H1 (cell line): ENCODE measurements at regions not wholly inside any gene's neighbourhood (a gene's known extent, or its start where the extent isn't known, plus 50 kb on each side); places are given as distances from the start of the nearest gene placed in this dataset.

ENCODE experiments used
- CTCF ChIA-PET: fragments of 300-600 bp; sonication (Branson Sonifier 250); formaldehyde crosslinking; loops from one replicate; lab custom pipeline; 2021; ENCODE audit not compliant: partially characterized antibody; lab: Charles Lee
- POLR2A ChIA-PET: fragments of 300-600 bp; sonication (Branson Sonifier 250); formaldehyde crosslinking; loops from one replicate; lab custom pipeline; 2021; ENCODE audit warnings: inconsistent platforms; ENCODE audit not compliant: partially characterized antibody; lab: Charles Lee
- DNase-seq, 2 experiments: peaks; one replicate each; pipeline versions ENCODE4 v3.0.0 to v3.0.0-alpha.2; 2010 to 2022; ENCODE audit warnings: low spot score in 2 of 2, low read depth in 1 of 2, mixed read lengths in 1 of 2
- FAIRE-seq: peaks from 2 replicates; lab custom pipeline; 2011; peaks lifted over from hg19 to GRCh38; lab: Jason Lieb, UNC
- H2AFZ ChIP-seq: 2 replicates; pipeline ENCODE4 v1.8.1; 2012; ENCODE audit warnings: low read length, inconsistent platforms
- H2AK5ac ChIP-seq: 2 replicates; pipeline ENCODE4 v1.6.1; 2013; ENCODE audit warnings: low read depth, low read length
- H2BK120ac ChIP-seq: replicated peaks from 2 replicates; pipeline ENCODE3; 2013; ENCODE audit warnings: low read depth, low read length, inconsistent platforms
- H2BK12ac ChIP-seq: 2 replicates; pipeline ENCODE4 v1.6.1; 2013; ENCODE audit warnings: low read depth, low read length
- H2BK15ac ChIP-seq: 2 replicates; pipeline ENCODE4 v1.6.1; 2013; ENCODE audit warnings: low read length
- H2BK20ac ChIP-seq: 2 replicates; pipeline ENCODE4 v1.6.1; 2013; ENCODE audit warnings: low read length
- H2BK5ac ChIP-seq: 2 replicates; pipeline ENCODE4 v1.6.1; 2013; ENCODE audit warnings: low read depth, low read length
- H3K14ac ChIP-seq: 2 replicates; pipeline ENCODE4 v1.6.1; 2013; ENCODE audit warnings: inconsistent platforms; ENCODE audit not compliant: insufficient read length
- H3K18ac ChIP-seq: 2 replicates; pipeline ENCODE4 v1.6.1; 2013; ENCODE audit warnings: low read length; ENCODE audit errors: extremely low read depth
- H3K23ac ChIP-seq: 2 replicates; pipeline ENCODE4 v1.6.1; 2013; ENCODE audit warnings: inconsistent platforms; ENCODE audit not compliant: insufficient read length
- H3K23me2 ChIP-seq: 2 replicates; pipeline ENCODE4 v1.6.1; 2013; ENCODE audit warnings: low read depth, low read length
- H3K27ac ChIP-seq: 2 replicates; pipeline ENCODE4 v1.6.1; 2011; ENCODE audit warnings: low read depth, low read length, inconsistent platforms
- H3K27me3 ChIP-seq, 4 experiments: replicated peaks in 1 of 4; 1 replicate in 1 of 4; 2 replicates in 3 of 4; pipeline versions ENCODE4 v1.6.1 to v1.8.1; 2011 to 2013; ENCODE audit warnings: low read length in 3 of 4, mild to moderate bottlenecking in 3 of 4, inconsistent platforms in 2 of 4, mixed read lengths in 2 of 4, moderate library complexity in 1 of 4; ENCODE audit not compliant: control insufficient read depth in 3 of 4, insufficient read depth in 3 of 4; ENCODE audit errors: extremely low read depth in 1 of 4
- H3K36me3 ChIP-seq, 4 experiments: 2 replicates each; pipeline versions ENCODE4 v1.6.1 to v1.8.1; 2011 to 2013; ENCODE audit warnings: mild to moderate bottlenecking in 4 of 4, low read length in 3 of 4, moderate library complexity in 2 of 4, control low read depth in 1 of 4, inconsistent platforms in 1 of 4; ENCODE audit not compliant: insufficient read depth in 4 of 4, control insufficient read depth in 2 of 4
- H3K4ac ChIP-seq: replicated peaks from 2 replicates; pipeline ENCODE3; 2013; ENCODE audit warnings: low read length, low read depth, mixed read lengths, inconsistent platforms; ENCODE audit not compliant: insufficient read length
- H3K4me1 ChIP-seq, 4 experiments: replicated peaks in 1 of 4; 1 replicate in 1 of 4; 2 replicates in 3 of 4; pipeline versions ENCODE4 v1.6.1 to v1.8.1; 2011 to 2013; ENCODE audit warnings: low read length in 3 of 4, inconsistent platforms in 2 of 4, mixed read lengths in 1 of 4; ENCODE audit not compliant: insufficient read depth in 4 of 4, control insufficient read depth in 3 of 4
- H3K4me2 ChIP-seq, 2 experiments: 2 replicates each; pipeline versions ENCODE4 v1.6.1 to v1.8.1; 2011 to 2013; ENCODE audit warnings: low read depth in 2 of 2, low read length in 2 of 2, control low read depth in 1 of 2, inconsistent platforms in 1 of 2, mild to moderate bottlenecking in 1 of 2; ENCODE audit not compliant: insufficient read depth in 1 of 2
- H3K4me3 ChIP-seq, 4 experiments: fragments of 200-600, 300-600 bp in 1 of 4; sonication (generic), shearing (Covaris generic), sonication (Bioruptor Twin) in 1 of 4; 2 replicates each; pipeline versions ENCODE4 v1.5.1 to v1.8.1; 2011 to 2016; ENCODE audit warnings: low read length in 4 of 4, low read depth in 3 of 4, control low read depth in 2 of 4, inconsistent platforms in 2 of 4, mild to moderate bottlenecking in 2 of 4, mixed read lengths in 1 of 4, moderate library complexity in 1 of 4; ENCODE audit not compliant: insufficient read depth in 2 of 4; ENCODE audit errors: extremely low read depth in 1 of 4
- H3K56ac ChIP-seq: replicated peaks from 2 replicates; pipeline ENCODE3; 2013; ENCODE audit warnings: low read depth, mild to moderate bottlenecking, mixed read lengths, low read length, inconsistent platforms; ENCODE audit not compliant: insufficient read length
- H3K79me1 ChIP-seq: 2 replicates; pipeline ENCODE4 v1.6.1; 2013; ENCODE audit warnings: low read depth, low read length, control low read depth
- H3K79me2 ChIP-seq, 2 experiments: 2 replicates each; pipeline versions ENCODE4 v1.6.1 to v1.8.1; 2012 to 2013; ENCODE audit warnings: low read length in 2 of 2, mild to moderate bottlenecking in 2 of 2, inconsistent platforms in 1 of 2; ENCODE audit not compliant: insufficient read depth in 2 of 2, control insufficient read depth in 1 of 2
- H3K9ac ChIP-seq, 4 experiments: replicated peaks in 1 of 4; 1 replicate in 1 of 4; 2 replicates in 3 of 4; pipeline versions ENCODE4 v1.6.1 to v1.8.1; 2011 to 2013; ENCODE audit warnings: low read depth in 3 of 4, low read length in 3 of 4, control low read depth in 2 of 4, mild to moderate bottlenecking in 2 of 4, moderate library complexity in 2 of 4, inconsistent platforms in 1 of 4; ENCODE audit errors: extremely low read depth in 1 of 4
- H3K9me3 ChIP-seq, 2 experiments: 2 replicates each; pipeline versions ENCODE4 v1.6.1 to v1.8.1; 2012 to 2013; ENCODE audit warnings: mild to moderate bottlenecking in 2 of 2, moderate library complexity in 2 of 2, control low read depth in 1 of 2, inconsistent platforms in 1 of 2, low read depth in 1 of 2, low read length in 1 of 2, mixed read lengths in 1 of 2; ENCODE audit not compliant: insufficient read depth in 2 of 2
- H4K20me1 ChIP-seq, 2 experiments: replicated peaks in 1 of 2; 2 replicates each; pipeline versions ENCODE3 to v1.8.1; 2011 to 2013; ENCODE audit warnings: inconsistent platforms in 2 of 2, low read length in 2 of 2, mild to moderate bottlenecking in 1 of 2; ENCODE audit not compliant: insufficient read depth in 2 of 2, control insufficient read depth in 1 of 2
- H4K5ac ChIP-seq: 2 replicates; pipeline ENCODE4 v1.6.1; 2013; ENCODE audit warnings: low read length, low read depth, mixed read lengths, inconsistent platforms; ENCODE audit not compliant: insufficient read length
- H4K8ac ChIP-seq: 2 replicates; pipeline ENCODE4 v1.8.0; 2013; ENCODE audit warnings: mild to moderate bottlenecking, moderate library complexity, low read length, inconsistent platforms; ENCODE audit not compliant: insufficient read depth; ENCODE audit errors: extremely low read depth
- H4K91ac ChIP-seq: replicated peaks from 2 replicates; pipeline ENCODE3; 2013; ENCODE audit warnings: low read length, mixed read lengths, inconsistent platforms; ENCODE audit not compliant: insufficient read length
- BCL11A ChIP-seq, 2 experiments: IDR thresholded peaks; one replicate each; pipeline ENCODE4 v1.6.1; 2011; ENCODE audit warnings: low read depth in 2 of 2, low read length in 2 of 2, mild to moderate bottlenecking in 2 of 2
- CBX5 ChIP-seq: fragments of 300-800, 300-1000 bp; sonication (generic); IDR thresholded peaks from 2 replicates; pipeline ENCODE4 v1.7.1; 2016; ENCODE audit warnings: antibody characterized with exemption, low read length, low read depth
- CHD1 ChIP-seq: IDR thresholded peaks from 2 replicates; pipeline ENCODE4 v1.6.1; 2012; ENCODE audit warnings: low read depth, low read length, improper control_type of control experiment
- CHD2 ChIP-seq: IDR thresholded peaks from 2 replicates; pipeline ENCODE4 v1.6.1; 2012; ENCODE audit warnings: low read length, improper control_type of control experiment
- NANOG ChIP-seq: IDR thresholded peaks from 2 replicates; pipeline ENCODE4 v1.6.1; 2011; ENCODE audit warnings: low read length, low read depth, mild to moderate bottlenecking, inconsistent platforms; ENCODE audit not compliant: insufficient read depth, poor library complexity, severe bottlenecking
- NRF1 ChIP-seq: IDR thresholded peaks from 2 replicates; pipeline ENCODE4 v1.6.1; 2011; ENCODE audit warnings: mild to moderate bottlenecking, low read depth, low read length, improper control_type of control experiment
- PHF8 ChIP-seq: fragments of 200-600 bp; sonication (generic); conservative IDR thresholded peaks from 2 replicates; pipeline ENCODE4 v1.7.1; 2012; ENCODE audit warnings: low read depth, mild to moderate bottlenecking, inconsistent platforms, low read length, moderate library complexity
- SAP30 ChIP-seq: fragments of 300-600 bp; sonication (generic); IDR thresholded peaks from 2 replicates; pipeline ENCODE4 v1.7.1; 2012; ENCODE audit warnings: low read length, moderate library complexity, mild to moderate bottlenecking, inconsistent platforms; ENCODE audit not compliant: insufficient read depth, insufficient replicate concordance
- SIN3A ChIP-seq, 2 experiments: IDR thresholded peaks in 1 of 2; conservative IDR thresholded peaks in 1 of 2; 2 replicates each; pipeline ENCODE4 v1.6.1; 2011 to 2012; ENCODE audit warnings: low read length in 2 of 2, improper control_type of control experiment in 1 of 2, low read depth in 1 of 2, mild to moderate bottlenecking in 1 of 2
- SIX5 ChIP-seq: IDR thresholded peaks from 2 replicates; pipeline ENCODE4 v1.6.1; 2011; ENCODE audit warnings: mild to moderate bottlenecking, low read depth, low read length
- TEAD4 ChIP-seq: IDR thresholded peaks from 2 replicates; pipeline ENCODE4 v1.6.1; 2012; ENCODE audit warnings: low read depth, low read length, inconsistent platforms, mixed read lengths
- ZNF274 ChIP-seq: IDR thresholded peaks from 2 replicates; pipeline ENCODE4 v1.7.0; 2012; ENCODE audit warnings: low read length, borderline replicate concordance; ENCODE audit errors: extremely low read depth
- WGBS, 2 experiments: shearing (Covaris generic) in 1 of 2; methylation state at CpG; one replicate each; pipeline versions ENCODE4 v1.1.6 to v1.1.7; 2013 to 2015; ENCODE audit warnings: low lambda C conversion rate in 2 of 2, mixed read lengths in 2 of 2, inconsistent platforms in 1 of 2, low coverage in 1 of 2, missing lambda C conversion rate in 1 of 2; ENCODE audit not compliant: insufficient replicate concordance in 2 of 2, insufficient coverage in 1 of 2, insufficient read length in 1 of 2; ENCODE audit errors: extremely low coverage in 1 of 2, missing lambda C conversion rate in 1 of 2; 5-methylcytosine and 5-hydroxymethylcytosine counted together
- TF ChIP-seq, protein P1 (sequence below): IDR thresholded peaks from 2 replicates; pipeline ENCODE4 v1.6.1; 2011; ENCODE audit warnings: low read depth, mild to moderate bottlenecking, low read length; ENCODE audit not compliant: insufficient read depth

DNA sequence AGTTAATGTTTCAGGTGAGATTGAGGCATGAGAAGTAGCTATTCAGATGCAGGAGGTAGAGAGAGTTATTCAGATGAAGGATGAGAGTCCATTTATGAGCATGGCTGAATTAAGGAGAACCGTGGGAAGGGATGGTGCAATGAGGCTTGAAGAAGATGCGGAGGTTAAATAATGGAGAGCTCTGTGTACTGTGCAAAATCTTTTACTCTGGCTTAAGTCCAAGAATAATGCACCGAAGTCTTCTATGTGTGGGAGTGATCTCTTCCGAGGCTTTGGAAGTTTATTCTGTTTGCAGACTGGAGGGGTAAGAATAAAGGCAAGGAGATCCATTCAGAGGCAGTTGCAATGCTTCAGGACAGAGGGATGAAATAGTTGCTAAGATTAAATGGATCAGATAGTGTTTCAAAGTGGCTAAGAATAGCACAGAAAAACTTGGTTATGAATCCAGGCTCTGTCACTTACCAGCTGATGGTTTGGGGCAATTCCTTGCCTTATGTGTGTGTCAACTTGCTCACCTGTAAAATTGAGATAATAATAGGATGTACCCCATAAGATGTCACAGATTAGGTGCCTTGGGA, 467.1 kb downstream of the HDGFL1 start:
- Histone ChIP-seq H4K5ac (no peak overlapping the region), H3K14ac (no peak overlapping the region), H3K36me3 (no peaks in the 10 kb centered on the region), H3K23ac (no peak overlapping the region), H3K9ac (no peak overlapping the region), H2BK15ac (no peak overlapping the region), H4K8ac (no peak overlapping the region), H3K23me2 (no peaks in the 10 kb centered on the region), H3K9me3 (no peaks in the 10 kb centered on the region), H4K20me1 (no peaks in the 10 kb centered on the region), H3K4me1 (no peaks in the 10 kb centered on the region), H3K79me1 (no peaks in the 10 kb centered on the region), H3K79me2 (no peaks in the 10 kb centered on the region), H2AK5ac (no peak overlapping the region), H3K18ac (no peak overlapping the region), H4K91ac (no peak overlapping the region), H3K4ac (no peak overlapping the region), H3K27ac (no peak overlapping the region), H2AFZ (no peak overlapping the region), H3K4me3 (no peak overlapping the region), H2BK20ac (no peak overlapping the region), H3K56ac (no peak overlapping the region), H2BK12ac (no peak overlapping the region), H2BK5ac (no peak overlapping the region), H3K27me3 (no peaks in the 10 kb centered on the region), H2BK120ac (no peak overlapping the region), H3K4me2 (no peak overlapping the region)
- ChIA-PET POLR2A (no interaction called here), CTCF (no interaction called here)
- no peak for FAIRE-seq
- 91% methylated on average over 4 of the region's 4 CpGs; no CpG with 5 or more reads in 1 of the 2 experiments for WGBS, 2 experiments
- DNase-seq = no peak
- no peak for TF ChIP-seq BCL11A (IDR thresholded peaks at IDR 0.05; ENCODE audit: low read depth in 2 of 2, low read length in 2 of 2)
- no peak for TF ChIP-seq SIX5
- no peak for TF ChIP-seq CBX5
- TF ChIP-seq CHD1 = no peak
- TF ChIP-seq CHD2 = no peak
- TF ChIP-seq NANOG = no peak
- no peak for TF ChIP-seq ZNF274
- TF ChIP-seq, protein P1, sequence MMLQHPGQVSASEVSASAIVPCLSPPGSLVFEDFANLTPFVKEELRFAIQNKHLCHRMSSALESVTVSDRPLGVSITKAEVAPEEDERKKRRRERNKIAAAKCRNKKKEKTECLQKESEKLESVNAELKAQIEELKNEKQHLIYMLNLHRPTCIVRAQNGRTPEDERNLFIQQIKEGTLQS = no peak
- TF ChIP-seq SIN3A (conservative IDR thresholded peaks at IDR 0.05 in 1 of 2, IDR thresholded peaks at IDR 0.05 in 1 of 2; ENCODE audit: low read depth in 1 of 2, low read length in 2 of 2) = no peak
- no peak for TF ChIP-seq TEAD4
- no peak for TF ChIP-seq NRF1
- TF ChIP-seq PHF8 = no peak
- no peak for TF ChIP-seq SAP30
